GM18873 (cell line): ENCODE measurements at regions not wholly inside any gene's neighbourhood (a gene's known extent, or its start where the extent isn't known, plus 50 kb on each side); places are given as distances from the start of the nearest gene placed in this dataset.

Source experiments
- ATAC-seq: cut with Tn5 transposase; IDR thresholded peaks from one replicate; pipeline ENCODE4 v1.9.1; 2021; ENCODE audit warnings: mild to moderate bottlenecking, moderate library complexity, moderate number of reproducible peaks; ENCODE audit not compliant: unreplicated experiment, low FRiP score

- ATAC-seq: no peak
These were observed 342.2 kb downstream of the PPARGC1A start for GRCh38 chr4:23547601-23548000.

- no peak for ATAC-seq
These were observed 342.8 kb downstream of the PPARGC1A start for GRCh38 chr4:23547096-23547495.

DNA sequence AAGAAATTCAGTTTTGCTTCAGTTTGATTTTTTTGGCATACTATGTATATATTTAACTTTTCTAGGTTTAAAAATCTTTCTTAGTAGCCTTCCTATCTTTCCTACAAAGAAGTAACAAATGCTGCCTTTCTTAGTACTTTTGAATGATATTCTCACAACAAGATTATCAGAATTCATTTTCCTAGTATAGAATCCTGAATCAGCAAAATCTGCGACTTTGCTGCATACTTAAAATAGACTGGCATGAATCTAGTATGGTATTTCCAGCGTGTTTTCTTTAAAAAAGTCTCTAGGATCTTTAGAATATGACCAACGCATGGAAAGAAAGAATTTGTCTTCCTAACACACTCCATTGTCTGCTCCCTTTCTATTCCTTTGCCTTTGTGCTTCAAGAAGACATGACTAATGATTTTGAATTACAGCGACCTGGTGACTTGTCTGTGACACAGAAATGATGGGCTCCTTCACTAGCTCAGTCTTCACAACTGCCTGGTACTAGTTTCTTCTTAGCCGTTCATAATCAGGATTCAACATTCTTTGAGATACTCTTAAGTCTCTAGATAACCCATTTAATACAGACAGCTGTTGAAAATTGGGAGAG is 349.8 kb downstream of the PPARGC1A start:
- no peak for ATAC-seq

DNA sequence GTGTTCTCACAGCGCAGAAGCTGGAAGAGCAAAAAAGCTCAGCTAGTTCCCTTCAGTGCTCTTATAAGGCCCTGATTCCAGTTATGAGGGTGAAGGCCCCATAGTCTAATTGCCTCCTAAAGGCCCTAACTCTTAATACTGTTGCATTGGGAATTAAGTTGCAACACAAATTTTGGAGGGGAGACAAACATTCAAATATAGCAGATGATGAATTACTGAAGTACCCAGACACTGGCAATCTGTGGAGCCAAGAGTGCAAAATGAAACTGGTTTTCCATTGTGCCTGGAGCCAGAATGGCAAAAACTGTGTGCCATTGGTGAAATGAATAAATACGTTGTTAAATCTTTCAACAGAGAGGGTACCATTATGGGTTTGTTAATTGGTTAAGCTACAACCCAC is 356.0 kb downstream of the PPARGC1A start:
- no peak for ATAC-seq

- ATAC-seq: no peak
These were observed 373.1 kb downstream of the PPARGC1A start for GRCh38 chr4:23516716-23517115.

DNA sequence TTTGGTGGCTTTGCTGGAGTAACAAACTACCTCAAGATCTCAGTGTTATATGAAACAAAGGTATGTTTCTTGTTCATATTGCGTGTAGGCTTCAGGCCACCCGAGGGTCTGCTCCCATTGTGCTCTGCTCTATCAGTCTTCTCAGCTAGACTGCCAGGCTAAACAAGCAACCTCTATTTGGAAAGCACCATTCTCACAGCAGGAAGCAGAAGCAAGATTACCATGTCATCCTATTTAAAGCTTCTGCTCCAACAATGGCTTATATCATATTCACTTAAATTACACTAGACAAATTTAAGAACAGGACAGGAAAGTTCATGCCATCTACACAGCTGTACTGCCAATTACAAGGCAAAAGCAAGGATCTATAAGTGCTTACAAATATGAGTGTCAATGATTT is 385.8 kb downstream of the PPARGC1A start:
- ATAC-seq: no peak

DNA sequence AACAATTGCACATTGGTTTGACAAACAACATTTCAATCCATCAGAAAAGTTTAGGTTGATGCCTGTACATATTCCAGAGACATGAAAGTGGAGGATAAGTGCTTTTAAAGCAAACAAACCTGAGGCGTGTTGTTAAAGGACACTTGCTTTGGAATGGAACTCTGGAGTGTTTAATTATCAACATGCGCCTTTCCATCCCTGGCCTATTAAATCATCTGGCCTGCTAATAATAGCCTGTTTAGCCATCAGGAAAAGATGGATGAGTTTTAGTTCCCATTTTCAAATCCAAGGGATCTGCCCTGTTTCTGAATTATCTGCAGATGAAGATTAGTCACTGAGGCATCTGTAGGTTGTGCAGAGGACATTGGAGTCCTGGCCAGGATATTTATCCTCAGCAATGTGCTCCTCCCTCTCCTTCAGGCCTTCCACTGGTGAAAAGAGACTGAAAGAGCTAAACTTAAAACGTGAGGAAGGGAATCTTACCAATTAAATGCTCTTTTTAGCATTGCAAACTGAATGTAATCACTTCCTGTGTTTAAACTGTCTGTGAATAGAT is 388.9 kb downstream of the PPARGC1A start:
- ATAC-seq: no peak

DNA sequence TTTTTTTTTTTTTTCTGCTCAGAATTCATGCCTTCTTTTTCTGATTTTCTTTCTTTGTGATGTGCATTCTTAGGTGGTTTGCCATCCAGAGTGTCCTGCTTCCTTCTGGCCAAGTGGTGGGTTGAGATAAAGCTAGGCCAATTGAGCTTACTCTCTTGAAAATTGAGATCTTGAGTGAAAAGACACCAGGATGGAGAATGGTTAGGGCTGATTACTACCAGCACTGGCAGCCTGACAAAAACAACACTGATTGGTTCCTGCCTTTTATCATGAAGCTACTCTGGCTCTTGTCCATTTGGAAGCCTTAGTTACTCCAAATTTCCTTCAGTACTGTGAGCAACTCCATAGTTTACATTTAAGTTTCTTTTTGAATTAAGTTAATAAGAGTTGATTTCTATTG is 404.0 kb downstream of the PPARGC1A start:
- ATAC-seq: no peak

DNA sequence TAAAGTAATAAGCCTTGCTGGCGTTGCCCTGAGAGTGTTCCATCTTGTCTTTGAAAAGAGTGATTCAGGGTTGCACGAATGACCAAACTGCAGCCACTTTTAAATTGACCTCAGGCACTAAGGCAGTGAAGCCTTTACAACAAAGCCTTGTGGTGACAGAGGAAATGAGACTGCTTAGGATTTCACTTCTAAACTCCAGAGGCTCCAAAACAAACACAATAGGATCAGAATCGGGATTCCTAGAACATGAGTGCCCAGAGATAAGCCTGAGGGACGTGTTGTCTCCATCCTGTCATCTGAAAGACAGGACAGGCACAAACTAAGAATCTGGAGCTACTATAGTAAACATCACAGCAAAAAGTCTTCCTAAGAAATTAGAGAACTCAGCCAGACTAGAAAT is 405.2 kb downstream of the PPARGC1A start:
- ATAC-seq: no peak

DNA sequence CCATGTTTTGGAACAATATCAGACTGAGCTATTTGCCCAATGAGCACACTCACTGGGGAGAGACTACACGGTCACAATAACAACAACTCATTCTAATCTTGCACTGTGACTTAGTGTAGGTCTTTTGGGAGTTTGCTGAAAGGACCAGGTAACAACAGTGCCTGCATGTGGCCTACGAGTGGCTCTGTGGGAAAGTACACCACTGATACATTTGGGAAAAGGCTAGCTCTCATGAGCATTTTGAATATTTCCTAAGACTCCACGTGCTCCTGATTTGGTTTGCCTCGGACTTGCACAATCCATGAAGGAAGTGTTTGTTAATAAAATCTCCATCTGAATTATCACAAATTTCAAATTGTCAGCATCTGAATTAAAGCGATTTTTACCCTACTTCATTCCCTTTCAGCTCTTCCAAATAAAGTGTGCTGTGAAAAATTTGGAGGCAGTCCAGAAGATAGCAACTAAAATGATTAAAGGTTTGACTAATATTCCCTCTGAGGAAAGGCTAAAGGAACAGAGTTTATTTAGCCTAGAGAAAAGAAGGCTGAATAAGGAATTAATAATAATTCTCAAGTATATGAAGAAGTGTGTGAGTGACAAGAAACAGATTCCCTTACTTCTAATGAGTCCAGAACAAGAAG is 406.4 kb downstream of the PPARGC1A start:
- no peak for ATAC-seq

- no peak for ATAC-seq
These were observed 408.3 kb downstream of the PPARGC1A start for GRCh38 chr4:23481566-23481965.

GRCh38 chr4:23477905-23478304 is 411.9 kb downstream of the PPARGC1A start:
- ATAC-seq: no peak

GRCh38 chr4:23476515-23477090 is 413.2 kb downstream of the PPARGC1A start:
- ATAC-seq: no peak

DNA sequence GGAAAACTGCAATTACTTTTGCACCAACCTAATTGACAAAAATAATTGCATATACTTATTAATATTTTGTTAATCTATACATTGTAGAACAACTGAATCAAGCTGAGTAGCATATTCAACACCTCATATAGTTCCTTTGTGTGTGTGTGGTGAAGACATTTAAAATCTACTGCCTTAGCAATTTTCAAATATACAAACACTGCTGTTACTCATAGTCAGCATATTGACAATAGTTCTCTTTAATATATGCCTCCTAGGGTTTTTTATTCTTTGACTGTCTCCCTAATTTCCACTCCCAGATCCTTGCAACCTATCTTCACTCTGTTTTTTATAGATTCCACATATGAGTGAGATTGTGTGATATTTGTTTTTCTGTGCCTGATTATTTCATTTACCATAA is 426.8 kb downstream of the PPARGC1A start:
- ATAC-seq: no peak

DNA sequence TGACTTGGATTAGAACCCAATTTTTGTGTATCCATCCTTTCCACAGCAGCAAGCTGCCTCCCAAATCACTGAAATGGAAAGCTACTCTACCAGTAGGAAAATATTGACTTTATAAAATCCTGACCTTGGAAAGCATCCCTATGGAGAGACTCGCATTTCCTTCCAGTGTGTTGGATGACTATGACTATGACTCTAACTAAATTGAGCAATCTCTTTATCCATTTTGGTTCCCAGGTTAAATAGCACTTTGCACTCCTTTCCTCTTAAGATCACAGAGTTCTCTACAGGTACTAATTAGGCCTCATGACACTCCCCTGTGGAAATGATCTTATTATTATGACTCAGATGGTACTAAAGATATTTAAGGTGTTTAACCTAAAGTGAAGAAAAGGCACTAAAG is 431.8 kb downstream of the PPARGC1A start:
- no peak for ATAC-seq

DNA sequence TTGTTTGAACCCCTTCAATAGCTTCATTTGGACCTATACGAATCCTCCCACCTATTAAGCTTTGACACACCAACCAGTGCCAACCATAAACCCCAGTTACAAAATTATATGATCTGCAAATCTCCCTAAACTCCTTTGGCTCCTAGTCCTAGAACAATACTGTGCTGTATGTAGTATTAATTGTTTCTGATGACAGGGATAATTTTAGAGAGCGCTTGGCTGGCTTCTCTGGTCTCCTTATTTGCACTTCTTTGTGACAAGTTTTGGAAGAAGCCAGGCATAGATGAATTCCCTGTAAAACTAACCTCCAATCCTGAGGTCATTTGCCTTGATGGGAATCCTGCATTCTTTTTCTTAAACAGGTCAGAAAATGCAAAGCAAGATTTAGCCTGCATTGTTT is 433.0 kb downstream of the PPARGC1A start:
- no peak for ATAC-seq

- ATAC-seq: no peak
These were observed 434.2 kb downstream of the PPARGC1A start for GRCh38 chr4:23455456-23456158.

DNA sequence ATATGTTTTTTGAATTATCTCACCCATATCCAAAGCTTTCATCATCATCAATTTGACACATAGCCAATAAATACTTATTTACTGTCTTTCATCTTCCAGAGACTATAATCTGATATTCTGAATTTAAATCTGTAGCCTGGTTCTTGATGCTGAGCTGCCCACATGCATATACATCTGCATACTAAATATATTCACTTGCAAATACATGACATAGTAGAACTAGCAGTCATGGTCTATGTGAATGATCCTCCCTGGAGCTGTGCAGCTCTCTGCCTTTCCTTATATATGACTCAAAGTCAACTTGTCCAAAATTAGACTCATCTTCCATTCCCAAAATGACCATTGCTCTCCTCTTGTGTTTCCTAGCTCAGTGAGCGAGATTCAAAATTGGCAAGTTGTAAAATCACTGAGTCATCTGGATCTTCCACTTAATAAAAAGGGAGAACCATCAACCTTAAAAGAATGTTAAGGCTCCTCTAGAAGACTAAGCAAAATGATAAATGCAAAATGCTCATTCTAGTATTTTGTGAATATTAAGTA is 448.2 kb downstream of the PPARGC1A start:
- ATAC-seq: no peak

DNA sequence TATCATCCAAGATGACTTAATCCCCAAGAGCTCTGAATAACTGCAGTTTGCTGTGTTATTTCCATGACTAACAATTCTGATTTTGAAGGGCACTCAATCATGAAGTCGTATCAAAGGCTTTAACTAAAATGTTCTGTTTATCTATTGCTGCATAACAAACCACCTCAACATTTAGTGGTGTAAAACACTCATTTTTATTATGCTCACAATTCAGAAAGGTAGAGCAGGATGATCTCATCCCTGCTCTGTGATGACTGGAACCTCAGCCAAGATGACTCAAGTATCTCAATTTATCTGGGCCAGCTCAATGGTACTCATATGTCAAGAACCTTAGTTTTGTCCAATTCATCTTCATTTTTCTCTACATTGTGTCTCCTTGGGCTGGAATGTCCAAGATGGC is 451.1 kb downstream of the PPARGC1A start:
- ATAC-seq: no peak

- no peak for ATAC-seq
These were observed 460.4 kb downstream of the PPARGC1A start for GRCh38 chr4:23429497-23429896.

DNA sequence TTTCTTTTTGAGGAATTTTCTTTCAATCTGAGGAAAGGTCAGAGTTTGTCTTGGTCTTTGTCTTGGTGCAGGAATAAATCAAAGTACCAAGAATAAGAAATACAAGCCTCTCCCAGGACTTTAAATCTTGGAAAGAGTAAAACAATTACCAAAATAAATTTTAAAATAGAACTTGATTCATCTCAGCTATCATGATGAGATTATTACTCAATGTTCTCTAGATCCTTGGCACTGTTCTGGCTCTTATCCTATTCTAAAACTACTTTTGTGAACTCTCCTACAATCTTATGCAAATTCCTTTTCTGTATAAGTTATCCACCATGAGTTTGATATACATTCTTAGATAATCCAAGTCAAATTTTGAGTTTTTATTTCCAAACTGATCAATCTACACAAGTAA is 464.3 kb downstream of the PPARGC1A start:
- no peak for ATAC-seq
